ENCODE measurements at regions not wholly inside any gene's neighbourhood (a gene's known extent, or its start where the extent isn't known, plus 50 kb on each side); places are given as distances from the start of the nearest gene placed in this dataset.

GRCh38 chr7:25424855-25425254, 196.6 kb upstream of the NPVF start:
- H2AFZ ChIP-seq (ENCODE audit: low read depth, low read length), result no peak overlapping the region
- H3K9me3 ChIP-seq (ENCODE audit: low read length), result no peaks in the 10 kb centered on the region
- H3F3A ChIP-seq (ENCODE audit: insufficient read depth, low read length, poor library complexity, severe bottlenecking), result no peaks in the 10 kb centered on the region
- no peaks in the 10 kb centered on the region for H3K36me3 ChIP-seq (ENCODE audit: insufficient read depth, low read length)
- no peak overlapping the region for H3K9ac ChIP-seq (ENCODE audit: low read length)
- no peak overlapping the region for H3K4me3 ChIP-seq (ENCODE audit: low read length)
- no peaks in the 10 kb centered on the region for H3K79me2 ChIP-seq (replicated peaks; ENCODE audit: insufficient read depth, low read length)
- no peaks in the 10 kb centered on the region for H3K9me2 ChIP-seq (ENCODE audit: insufficient read depth, low read length)
- no peaks in the 10 kb centered on the region for H4K20me1 ChIP-seq (ENCODE audit: insufficient read depth)
- no peaks in the 10 kb centered on the region for H3K27me3 ChIP-seq (ENCODE audit: insufficient read depth, low read depth, low read length)
- H3K4me2 ChIP-seq (ENCODE audit: low read length), result no peak overlapping the region
- TF ChIP-seq MXI1 (conservative IDR thresholded peaks at IDR 0.05; ENCODE audit: poor library complexity, severe bottlenecking) (no peak), POLR2AphosphoS5 (IDR thresholded peaks at IDR 0.05) (no peak), TAF1 (IDR thresholded peaks at IDR 0.05; ENCODE audit: low read depth) (no peak), EZH2 (IDR thresholded peaks at IDR 0.05; ENCODE audit: borderline replicate concordance, insufficient read depth, low read length, poor library complexity, severe bottlenecking) (no peak), RAD21 (conservative IDR thresholded peaks at IDR 0.05) (no peak), EP300 (conservative IDR thresholded peaks at IDR 0.05; ENCODE audit: poor library complexity, severe bottlenecking) (no peak), SMC3 (conservative IDR thresholded peaks at IDR 0.05; ENCODE audit: poor library complexity) (no peak), CTCF (IDR thresholded peaks at IDR 0.05; ENCODE audit: poor library complexity, severe bottlenecking) (no peak)
- TF ChIP-seq, protein P1, sequence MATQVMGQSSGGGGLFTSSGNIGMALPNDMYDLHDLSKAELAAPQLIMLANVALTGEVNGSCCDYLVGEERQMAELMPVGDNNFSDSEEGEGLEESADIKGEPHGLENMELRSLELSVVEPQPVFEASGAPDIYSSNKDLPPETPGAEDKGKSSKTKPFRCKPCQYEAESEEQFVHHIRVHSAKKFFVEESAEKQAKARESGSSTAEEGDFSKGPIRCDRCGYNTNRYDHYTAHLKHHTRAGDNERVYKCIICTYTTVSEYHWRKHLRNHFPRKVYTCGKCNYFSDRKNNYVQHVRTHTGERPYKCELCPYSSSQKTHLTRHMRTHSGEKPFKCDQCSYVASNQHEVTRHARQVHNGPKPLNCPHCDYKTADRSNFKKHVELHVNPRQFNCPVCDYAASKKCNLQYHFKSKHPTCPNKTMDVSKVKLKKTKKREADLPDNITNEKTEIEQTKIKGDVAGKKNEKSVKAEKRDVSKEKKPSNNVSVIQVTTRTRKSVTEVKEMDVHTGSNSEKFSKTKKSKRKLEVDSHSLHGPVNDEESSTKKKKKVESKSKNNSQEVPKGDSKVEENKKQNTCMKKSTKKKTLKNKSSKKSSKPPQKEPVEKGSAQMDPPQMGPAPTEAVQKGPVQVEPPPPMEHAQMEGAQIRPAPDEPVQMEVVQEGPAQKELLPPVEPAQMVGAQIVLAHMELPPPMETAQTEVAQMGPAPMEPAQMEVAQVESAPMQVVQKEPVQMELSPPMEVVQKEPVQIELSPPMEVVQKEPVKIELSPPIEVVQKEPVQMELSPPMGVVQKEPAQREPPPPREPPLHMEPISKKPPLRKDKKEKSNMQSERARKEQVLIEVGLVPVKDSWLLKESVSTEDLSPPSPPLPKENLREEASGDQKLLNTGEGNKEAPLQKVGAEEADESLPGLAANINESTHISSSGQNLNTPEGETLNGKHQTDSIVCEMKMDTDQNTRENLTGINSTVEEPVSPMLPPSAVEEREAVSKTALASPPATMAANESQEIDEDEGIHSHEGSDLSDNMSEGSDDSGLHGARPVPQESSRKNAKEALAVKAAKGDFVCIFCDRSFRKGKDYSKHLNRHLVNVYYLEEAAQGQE (IDR thresholded peaks at IDR 0.05; ENCODE audit: borderline replicate concordance), result no peak
- no peak overlapping the region for H3K27ac ChIP-seq (ENCODE audit: low read length)

DNA sequence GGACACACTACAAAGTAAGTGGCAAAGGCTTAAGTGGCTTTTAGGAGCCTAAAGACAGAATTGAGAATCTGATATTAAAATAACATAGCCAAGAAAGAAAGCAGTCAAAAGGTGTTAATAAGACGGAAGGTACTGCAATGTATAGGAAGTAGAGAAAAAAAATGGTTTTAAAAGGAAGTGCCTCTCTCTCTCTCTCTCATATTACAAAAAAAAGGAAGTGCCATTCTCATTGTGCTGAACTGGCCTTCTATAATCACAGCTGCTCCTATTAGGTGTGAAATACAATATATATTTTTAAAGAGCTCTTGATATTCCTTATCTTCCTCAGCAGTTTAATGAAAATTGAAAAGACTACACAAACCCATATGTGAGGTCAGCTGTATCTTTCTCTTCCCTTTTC, 199.4 kb upstream of the NPVF start:
- Histone ChIP-seq H3K79me2 (replicated peaks; ENCODE audit: insufficient read depth, low read length) (no peaks in the 10 kb centered on the region), H3K9me3 (ENCODE audit: low read length) (no peaks in the 10 kb centered on the region), H3K27ac (ENCODE audit: low read length) (no peak overlapping the region), H3F3A (ENCODE audit: insufficient read depth, low read length, poor library complexity, severe bottlenecking) (no peaks in the 10 kb centered on the region), H3K36me3 (ENCODE audit: insufficient read depth, low read length) (no peaks in the 10 kb centered on the region), H4K20me1 (ENCODE audit: insufficient read depth) (no peaks in the 10 kb centered on the region), H2AFZ (ENCODE audit: low read depth, low read length) (no peak overlapping the region), H3K27me3 (ENCODE audit: insufficient read depth, low read depth, low read length) (no peaks in the 10 kb centered on the region), H3K4me3 (ENCODE audit: low read length) (no peak overlapping the region), H3K9me2 (ENCODE audit: insufficient read depth, low read length) (no peaks in the 10 kb centered on the region), H3K4me2 (ENCODE audit: low read length) (no peak overlapping the region), H3K9ac (ENCODE audit: low read length) (no peak overlapping the region)
- TF ChIP-seq RAD21 (conservative IDR thresholded peaks at IDR 0.05) (no peak), MXI1 (conservative IDR thresholded peaks at IDR 0.05; ENCODE audit: poor library complexity, severe bottlenecking) (no peak), EP300 (conservative IDR thresholded peaks at IDR 0.05; ENCODE audit: poor library complexity, severe bottlenecking) (no peak), POLR2AphosphoS5 (IDR thresholded peaks at IDR 0.05) (no peak), SMC3 (conservative IDR thresholded peaks at IDR 0.05; ENCODE audit: poor library complexity) (no peak), TAF1 (IDR thresholded peaks at IDR 0.05; ENCODE audit: low read depth) (no peak)
- TF ChIP-seq, protein P1 (IDR thresholded peaks at IDR 0.05; ENCODE audit: borderline replicate concordance), result no peak

All from neural cell (in vitro differentiated cells).